Erythroblast (primary cell): ENCODE measurements at regions not wholly inside any gene's neighbourhood (a gene's known extent, or its start where the extent isn't known, plus 50 kb on each side); places are given as distances from the start of the nearest gene placed in this dataset.
"Not testable (repeated sequence)": the region's sequence is repeated elsewhere in the genome, so short reads cannot be mapped to it uniquely, and the experiment has no call there.

Experiments
- DNase-seq, 2 experiments: peaks; one replicate each; lab custom pipeline; 2025; lab: John Stamatoyannopoulos, UW
- GATA1 ChIP-seq: IDR thresholded peaks from 2 replicates; pipeline ENCODE4 v1.6.1; 2011; ENCODE audit warnings: low read depth, mild to moderate bottlenecking, control low read depth, low read length, moderate library complexity
- POLR2A ChIP-seq: IDR thresholded peaks from 2 replicates; pipeline ENCODE4 v1.6.1; 2011; ENCODE audit warnings: mild to moderate bottlenecking, low read length

DNA sequence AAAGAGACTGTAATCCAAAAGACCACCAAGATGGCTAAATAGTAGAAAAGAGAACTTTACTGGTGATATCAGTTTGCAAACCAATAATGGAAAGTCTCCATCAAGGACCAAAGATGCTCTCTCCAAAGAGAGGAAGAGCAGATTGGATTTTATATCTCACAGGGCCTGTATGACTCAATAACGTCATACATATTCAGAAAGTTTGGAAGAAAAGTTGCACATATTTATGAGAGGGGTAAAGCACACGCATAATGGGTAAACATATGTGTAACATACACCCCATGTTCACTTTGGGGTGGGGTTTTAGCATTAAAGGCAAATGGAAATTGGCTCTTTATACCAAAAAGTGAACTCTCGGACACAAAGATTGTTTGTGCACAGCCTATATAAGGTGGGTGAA is 274.5 kb upstream of the POU1F1 start:
- no peak for DNase-seq
- TF ChIP-seq GATA1 (no peak), POLR2A (no peak)

DNA sequence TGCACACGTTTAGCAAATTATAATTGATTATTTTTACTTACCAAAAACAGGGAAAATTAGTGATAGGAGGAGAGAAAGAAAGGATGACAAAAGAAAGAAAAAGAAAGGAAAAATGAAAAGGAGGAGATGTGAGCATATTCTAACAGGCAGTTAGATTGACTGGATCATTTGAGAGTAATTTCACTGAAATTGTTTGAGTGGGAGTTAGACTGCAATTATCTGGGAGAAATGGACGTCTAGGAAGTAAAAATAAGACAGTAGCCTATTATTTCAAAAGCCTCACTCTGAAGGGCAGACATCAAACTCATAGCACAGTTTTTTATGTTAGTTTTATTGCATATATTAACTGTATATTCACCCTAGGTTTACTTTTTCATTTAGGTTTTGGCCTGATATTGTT is 272.8 kb upstream of the POU1F1 start:
- no peak for DNase-seq
- no peak for TF ChIP-seq POLR2A
- no peak for TF ChIP-seq GATA1

DNA sequence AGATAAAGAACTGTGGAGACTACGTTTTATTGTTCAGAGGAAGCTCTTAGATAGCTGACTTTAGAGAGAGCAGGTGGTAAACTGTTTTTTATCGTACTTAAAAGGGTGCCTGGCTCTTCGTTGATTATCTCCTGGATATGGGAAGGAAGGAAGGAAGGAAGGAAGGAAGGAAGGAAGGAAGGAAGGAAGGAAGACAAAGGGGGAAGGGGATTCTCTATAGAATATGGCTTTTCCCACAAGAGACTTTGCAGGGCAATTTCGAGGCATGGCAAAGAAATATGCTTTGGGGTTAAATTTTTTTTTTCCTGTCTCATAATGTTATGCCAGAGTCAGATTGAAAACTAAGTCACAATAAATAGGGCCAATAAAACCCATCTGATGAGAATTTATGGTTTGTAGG is 271.9 kb upstream of the POU1F1 start:
- TF ChIP-seq GATA1 (no peak), POLR2A (no peak)
- no peak for DNase-seq

DNA sequence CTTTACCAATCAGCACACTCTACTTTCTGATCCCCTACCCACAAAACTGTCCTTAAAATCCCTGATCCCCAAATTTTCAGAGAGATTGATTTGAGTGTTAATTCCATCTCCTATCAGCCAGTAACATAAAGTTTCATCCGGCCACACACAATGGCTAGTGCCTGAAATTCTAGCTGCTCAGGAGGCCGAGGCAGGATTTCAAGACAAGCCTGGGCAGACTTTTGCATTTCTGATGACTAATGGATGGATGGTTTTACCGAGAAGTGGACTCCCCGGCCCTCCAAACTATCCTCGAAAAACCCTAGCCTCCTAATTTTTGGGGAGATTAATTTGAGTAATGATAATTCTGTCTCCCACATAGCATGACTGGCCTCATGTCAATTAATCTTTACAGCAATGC is 269.8 kb upstream of the POU1F1 start:
- DNase-seq = no peak
- TF ChIP-seq POLR2A = no peak
- no peak for TF ChIP-seq GATA1

DNA sequence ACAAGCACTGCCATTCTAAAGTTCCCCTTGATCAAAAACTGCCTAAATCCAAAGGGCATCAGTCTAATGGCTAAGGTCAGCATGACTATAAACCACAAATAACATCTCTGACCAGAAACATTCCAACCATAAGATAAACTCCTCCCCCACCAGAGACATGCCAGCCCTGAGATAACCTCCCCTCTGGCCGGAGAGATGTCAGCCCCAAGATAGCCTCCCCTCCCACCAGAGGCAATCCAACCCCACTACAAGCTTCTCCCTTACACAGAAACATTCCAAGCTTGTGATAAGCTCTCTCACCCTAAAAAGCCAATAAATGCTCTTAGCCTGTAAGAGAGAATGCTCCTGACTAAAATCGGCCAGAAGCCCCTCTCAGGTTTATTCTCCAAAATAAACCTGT is 267.0 kb upstream of the POU1F1 start:
- peak in 1 of 2 experiments; percentile 5 for DNase-seq

DNA sequence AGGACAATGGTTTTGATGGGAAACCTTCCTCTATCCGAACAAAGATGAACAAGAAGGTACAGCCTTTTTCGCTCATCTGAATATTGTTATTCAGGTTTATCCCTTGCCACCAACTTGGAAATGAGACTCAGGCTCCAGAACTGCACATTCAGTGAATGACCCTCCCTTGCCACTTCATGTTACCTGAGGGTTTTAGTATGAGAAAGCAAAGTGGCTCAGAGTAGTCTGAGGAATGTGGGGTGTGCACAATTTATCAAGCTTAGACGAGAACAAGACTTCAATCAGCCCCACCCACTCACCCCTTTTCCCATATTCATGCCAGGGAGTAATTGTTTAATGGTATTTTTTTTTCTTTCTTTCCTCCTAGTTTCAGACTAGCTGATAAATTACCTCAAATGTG is 265.3 kb upstream of the POU1F1 start:
- DNase-seq = no peak
- TF ChIP-seq POLR2A (no peak), GATA1 (no peak)

DNA sequence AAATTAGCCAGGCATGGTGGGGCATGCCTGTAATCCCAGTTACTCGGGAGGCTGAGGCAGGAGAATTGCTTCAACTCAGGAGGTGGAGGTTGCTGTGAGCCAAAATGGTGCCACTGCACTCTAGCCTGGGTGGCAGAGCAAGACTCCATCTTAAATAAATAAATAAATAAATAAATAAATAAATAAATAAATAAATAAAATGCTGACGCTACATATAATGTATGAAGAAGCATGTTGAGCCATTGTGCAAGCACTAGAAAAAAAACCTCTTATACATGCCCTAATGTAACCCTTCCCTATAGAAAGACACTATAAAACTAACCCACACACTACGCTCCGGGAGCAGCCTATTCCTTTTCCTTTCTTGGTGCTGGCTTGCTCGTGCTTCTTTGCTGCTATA is 262.3 kb upstream of the POU1F1 start:
- DNase-seq = not testable (repeated sequence)

DNA sequence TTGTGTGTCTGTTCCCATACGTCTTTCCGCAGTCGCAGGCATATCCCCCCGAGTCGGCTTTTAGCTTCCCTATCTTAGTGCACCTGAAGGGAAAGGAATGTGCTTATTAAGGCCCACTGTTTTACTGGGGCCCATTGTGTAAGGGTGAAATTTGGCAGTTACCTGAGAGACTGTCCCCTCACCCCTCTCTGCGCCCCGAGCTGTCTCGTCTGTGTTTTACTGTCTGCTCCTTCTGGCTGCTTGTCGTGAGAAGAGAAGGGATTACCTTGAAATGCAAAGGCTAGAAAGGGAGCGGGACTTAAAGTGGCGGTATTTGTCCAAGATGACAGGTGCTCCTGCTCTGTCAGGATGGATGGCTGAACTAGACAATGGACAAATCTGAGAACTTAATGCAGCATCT is 233.0 kb upstream of the POU1F1 start:
- TF ChIP-seq GATA1 (no peak), POLR2A (no peak)
- no peak for DNase-seq

DNA sequence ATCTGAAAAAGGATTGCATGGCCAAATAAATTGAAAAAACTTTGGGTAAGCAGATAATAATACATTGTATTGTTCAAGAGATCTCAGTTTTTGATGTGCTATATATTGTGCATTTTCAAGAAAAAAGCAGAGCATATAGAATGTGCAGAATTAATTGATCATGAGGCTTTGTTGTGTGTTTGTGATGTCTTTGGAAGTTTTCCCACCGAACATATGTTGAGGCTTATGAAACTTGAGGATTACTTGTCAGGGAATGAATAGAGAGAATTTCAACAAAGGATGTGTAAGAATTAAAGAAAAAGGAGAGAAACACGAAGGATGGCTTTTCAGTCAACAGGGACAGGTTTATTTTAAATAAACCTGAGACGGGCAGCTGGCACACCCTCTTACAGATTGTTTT is 232.5 kb upstream of the POU1F1 start:
- no peak for DNase-seq
- TF ChIP-seq GATA1 = no peak
- no peak for TF ChIP-seq POLR2A

DNA sequence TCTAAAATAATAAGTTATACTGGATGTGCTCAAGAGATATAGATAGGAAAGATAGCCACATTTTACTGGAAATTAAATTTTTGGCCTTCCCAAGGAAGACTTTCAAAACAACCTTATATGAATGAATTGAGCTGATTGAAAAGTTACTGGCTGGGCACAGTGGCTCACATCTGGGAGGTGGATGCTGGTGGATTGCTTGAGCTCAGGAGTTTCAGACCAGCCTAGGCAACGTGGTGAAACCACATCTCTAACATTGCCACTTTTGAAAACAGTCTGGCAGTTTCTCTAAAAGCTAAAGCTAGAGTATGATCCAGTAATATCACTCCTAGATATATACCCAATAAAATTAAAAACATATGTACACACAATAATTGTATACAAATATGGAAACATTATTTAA is 231.4 kb upstream of the POU1F1 start:
- no peak for DNase-seq
- no peak for TF ChIP-seq GATA1
- TF ChIP-seq POLR2A = no peak

DNA sequence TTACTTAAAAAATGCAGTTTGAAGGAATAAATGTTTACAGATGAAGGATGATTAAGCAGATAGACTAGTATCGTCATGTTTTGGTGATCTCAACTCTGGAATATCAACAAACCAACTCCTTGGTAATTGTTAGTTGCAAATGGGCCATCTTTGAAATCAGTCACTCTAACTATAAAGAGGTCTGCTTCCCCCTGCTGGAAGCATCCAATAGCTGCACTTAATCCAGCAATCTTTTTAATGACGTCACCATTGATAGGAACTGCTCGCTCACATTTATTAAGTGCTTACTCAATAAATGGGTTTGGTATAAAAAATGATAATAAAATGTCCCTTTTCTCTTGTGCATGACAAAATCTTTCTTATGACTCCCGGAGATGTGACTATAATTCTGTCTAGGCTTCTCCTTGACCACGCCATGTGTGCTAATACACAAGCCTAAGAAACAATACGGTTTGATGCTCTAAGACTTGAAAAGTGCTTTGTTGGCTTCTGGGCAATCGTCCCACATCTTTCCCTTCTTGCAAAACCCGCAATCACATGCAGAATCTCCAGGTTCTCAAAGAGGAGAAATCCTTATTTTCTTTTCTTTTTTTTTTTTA is 227.6 kb upstream of the POU1F1 start:
- DNase-seq = peak; percentile 56 to 60
- TF ChIP-seq POLR2A = no peak
- no peak for TF ChIP-seq GATA1

DNA sequence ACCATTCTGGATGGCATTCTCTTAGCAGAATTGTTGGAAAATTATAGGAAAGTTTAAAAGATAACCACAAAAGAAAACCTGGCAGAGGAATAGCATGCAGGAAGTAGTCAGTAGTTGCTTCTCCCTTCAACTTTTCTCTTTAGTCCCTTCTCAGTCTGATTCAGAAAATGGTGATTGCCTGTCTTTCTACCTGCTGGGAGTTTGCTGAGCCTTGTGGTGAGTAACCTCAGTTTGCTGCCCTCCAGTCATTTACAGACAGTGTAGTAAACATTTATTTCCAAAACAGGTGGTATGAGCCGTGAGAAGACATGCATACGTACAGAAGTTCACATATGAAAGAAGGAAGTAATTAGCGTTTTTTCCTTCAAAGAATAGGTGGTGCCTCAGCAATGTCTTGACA is 224.7 kb upstream of the POU1F1 start:
- no peak for DNase-seq
- no peak for TF ChIP-seq POLR2A
- no peak for TF ChIP-seq GATA1

DNA sequence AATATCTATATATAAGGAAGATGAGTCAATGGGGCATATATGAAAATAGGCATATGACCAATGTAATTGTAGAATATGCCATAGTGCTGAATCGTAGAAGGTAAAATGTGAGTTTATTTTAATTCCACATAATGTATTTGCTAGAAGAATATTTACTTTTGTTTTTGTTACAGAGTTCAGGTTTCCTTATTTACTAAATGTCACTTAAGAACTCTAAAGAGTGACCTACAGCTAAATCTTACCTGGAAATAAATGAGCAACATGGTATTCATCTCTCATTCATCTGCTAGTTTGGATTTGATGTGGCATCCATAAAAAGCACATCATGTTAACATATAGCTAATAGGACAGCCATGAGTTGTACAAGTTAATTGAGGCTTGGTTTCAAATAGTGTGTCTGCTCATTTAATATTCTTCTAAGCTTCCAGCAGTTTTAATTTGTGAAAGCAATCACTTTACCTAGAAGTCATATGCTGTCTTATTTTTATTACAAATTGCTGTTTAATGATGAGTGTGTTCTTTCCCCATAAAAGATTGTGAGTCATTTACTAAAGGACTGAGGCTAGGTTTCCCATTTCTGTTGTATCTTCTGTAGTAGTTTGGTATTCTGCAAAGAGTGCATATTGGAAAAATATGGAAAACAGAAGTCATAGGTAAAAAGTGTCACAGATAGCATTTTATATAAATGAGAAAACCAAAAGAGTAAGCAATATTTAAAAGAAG is 222.1 kb upstream of the POU1F1 start:
- DNase-seq = no peak
- TF ChIP-seq GATA1 (no peak), POLR2A (no peak)

DNA sequence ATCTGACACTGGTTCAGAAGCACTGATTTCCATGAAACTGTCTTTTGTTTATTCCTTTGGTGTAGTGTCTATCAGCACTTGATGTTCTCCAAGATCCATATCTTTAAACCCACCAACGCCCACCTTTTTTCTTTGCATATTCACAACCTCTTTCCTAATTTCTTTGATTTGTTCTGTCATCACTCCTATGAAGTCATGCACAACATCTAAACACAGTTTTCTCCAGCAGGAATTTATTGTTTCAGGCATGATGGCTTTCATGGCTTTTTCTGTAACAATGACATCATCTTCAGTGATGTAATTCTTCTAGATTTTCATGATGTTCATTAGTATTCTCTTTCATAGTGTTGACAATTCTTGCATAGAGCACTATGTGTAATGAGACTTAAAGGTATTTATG is 219.6 kb upstream of the POU1F1 start:
- no peak for DNase-seq
- TF ChIP-seq GATA1 = no peak
- TF ChIP-seq POLR2A = no peak

DNA sequence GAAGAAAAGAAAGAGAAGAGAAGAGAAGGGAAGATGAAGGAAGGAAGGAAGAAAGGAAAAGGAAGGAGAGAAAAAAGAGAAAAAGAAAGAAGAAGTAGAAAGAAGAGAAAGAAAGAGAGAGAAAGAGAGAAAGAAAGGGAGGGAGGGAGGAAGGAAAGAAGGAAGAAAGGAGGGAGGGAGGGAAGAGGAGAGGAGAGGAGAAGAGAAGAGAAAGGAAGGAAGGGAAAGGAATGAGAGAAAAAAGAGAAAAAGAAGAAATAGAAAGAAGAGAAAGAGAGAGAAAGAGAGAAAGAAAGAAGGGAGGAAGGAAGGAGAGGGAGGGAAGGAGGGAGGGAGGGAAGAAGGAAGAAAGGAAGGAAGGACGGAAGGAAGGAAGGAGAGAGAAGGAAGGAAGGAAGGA is 217.9 kb upstream of the POU1F1 start:
- TF ChIP-seq POLR2A = no peak
- no peak for TF ChIP-seq GATA1
- no peak for DNase-seq

DNA sequence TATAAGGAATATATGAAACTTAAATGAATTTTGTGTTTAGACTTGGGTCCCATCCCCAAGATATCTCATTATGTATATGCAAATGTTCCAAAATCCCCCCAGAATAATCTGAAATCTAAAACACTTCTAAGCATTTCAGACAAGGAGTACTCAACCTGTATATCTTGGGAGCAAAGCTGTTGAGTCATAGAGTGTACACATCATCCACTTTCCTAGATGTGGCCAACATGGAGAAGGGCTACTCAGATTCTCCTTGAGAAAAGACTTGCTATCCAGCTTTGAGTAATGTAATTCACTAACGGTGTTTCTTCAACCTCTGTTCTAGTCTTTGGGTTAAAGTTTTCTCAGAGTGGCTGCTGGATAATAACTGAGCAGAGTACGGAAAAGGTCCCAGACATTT is 215.5 kb upstream of the POU1F1 start:
- DNase-seq = no peak
- TF ChIP-seq GATA1 = no peak
